T-helper 9 cell (primary cell): ENCODE measurements at regions not wholly inside any gene's neighbourhood (a gene's known extent, or its start where the extent isn't known, plus 50 kb on each side); places are given as distances from the start of the nearest gene placed in this dataset.
"Not testable (repeated sequence)": the region's sequence is repeated elsewhere in the genome, so short reads cannot be mapped to it uniquely, and the experiment has no call there.

ENCODE experiments used
- DNase-seq: peaks from one replicate; pipeline ENCODE4 v3.0.0-alpha.2; 2020

GRCh38 chr4:66585767-66586166 is 915.5 kb upstream of the EPHA5 start:
- DNase-seq = no peak

- DNase-seq = no peak
Measured at GRCh38 chr4:66577922-66578321, 907.6 kb upstream of the EPHA5 start.

- no peak for DNase-seq
Measured at GRCh38 chr4:66575008-66575696, 904.9 kb upstream of the EPHA5 start.

GRCh38 chr4:66574145-66574978 is 904.1 kb upstream of the EPHA5 start:
- no peak for DNase-seq

GRCh38 chr4:66572949-66573348 is 902.7 kb upstream of the EPHA5 start:
- DNase-seq = no peak

- DNase-seq = no peak
Measured at GRCh38 chr4:66571145-66571695, 900.9 kb upstream of the EPHA5 start.

GRCh38 chr4:66569228-66569627 is 898.9 kb upstream of the EPHA5 start:
- no peak for DNase-seq

- no peak for DNase-seq
Measured at GRCh38 chr4:66568431-66568830, 898.1 kb upstream of the EPHA5 start.

GRCh38 chr4:66568001-66568400 is 897.7 kb upstream of the EPHA5 start:
- no peak for DNase-seq

GRCh38 chr4:66567551-66567950 is 897.3 kb upstream of the EPHA5 start:
- DNase-seq = no peak

GRCh38 chr4:66565801-66566200 is 895.5 kb upstream of the EPHA5 start:
- DNase-seq = no peak

- no peak for DNase-seq
Measured at GRCh38 chr4:66564901-66565651, 894.8 kb upstream of the EPHA5 start.

- DNase-seq = no peak
Measured at GRCh38 chr4:66562276-66562806, 892.1 kb upstream of the EPHA5 start.

GRCh38 chr4:66561465-66562053 is 891.3 kb upstream of the EPHA5 start:
- not testable (repeated sequence) for DNase-seq

- DNase-seq = no peak
Measured at GRCh38 chr4:66558651-66559050, 888.4 kb upstream of the EPHA5 start.

- no peak for DNase-seq
Measured at GRCh38 chr4:66556651-66557278, 886.5 kb upstream of the EPHA5 start.

- DNase-seq = no peak
Measured at GRCh38 chr4:66555301-66555700, 885.0 kb upstream of the EPHA5 start.

- no peak for DNase-seq
Measured at GRCh38 chr4:66554826-66555225, 884.5 kb upstream of the EPHA5 start.

- not testable (repeated sequence) for DNase-seq
Measured at GRCh38 chr4:66545301-66545700, 875.0 kb upstream of the EPHA5 start.

GRCh38 chr4:66544281-66544680 is 874.0 kb upstream of the EPHA5 start:
- no peak for DNase-seq

- no peak for DNase-seq
Measured at GRCh38 chr4:66539745-66540144, 869.5 kb upstream of the EPHA5 start.

- DNase-seq = no peak
Measured at GRCh38 chr4:66524781-66525180, 854.5 kb upstream of the EPHA5 start.
